Glomerular visceral epithelial cell (primary cell): ENCODE measurements at regions not wholly inside any gene's neighbourhood (a gene's known extent, or its start where the extent isn't known, plus 50 kb on each side); places are given as distances from the start of the nearest gene placed in this dataset.

Source experiments
- DNase-seq: peaks from one replicate; pipeline ENCODE4 v3.0.0-alpha.2; 2016; ENCODE audit errors: extremely low spot score

DNA sequence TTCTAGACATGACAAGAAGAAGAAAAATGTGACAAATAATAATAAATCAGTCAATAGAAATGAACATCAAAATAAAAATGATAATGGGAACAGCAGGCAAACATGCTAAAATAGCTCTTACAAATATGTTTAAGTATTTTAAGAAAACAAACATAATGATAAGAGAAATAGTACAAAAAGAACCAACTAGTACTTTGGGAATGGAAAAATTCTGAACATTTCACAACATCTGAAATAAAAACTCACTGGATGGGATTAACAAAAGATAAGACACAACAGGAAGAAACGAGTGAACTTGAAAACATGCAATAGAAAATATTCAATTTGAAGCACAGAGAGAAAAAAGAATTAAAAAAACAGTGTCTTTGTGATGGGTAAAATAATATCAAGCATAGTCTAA, 115.2 kb upstream of the TSPAN2 start:
- no peak for DNase-seq

GRCh38 chr1:115203287-115203686, 114.0 kb upstream of the TSPAN2 start:
- DNase-seq = no peak

- no peak for DNase-seq
These were observed 112.3 kb upstream of the TSPAN2 start for GRCh38 chr1:115201598-115201997.

GRCh38 chr1:115199416-115200132, 110.3 kb upstream of the TSPAN2 start:
- DNase-seq = no peak

DNA sequence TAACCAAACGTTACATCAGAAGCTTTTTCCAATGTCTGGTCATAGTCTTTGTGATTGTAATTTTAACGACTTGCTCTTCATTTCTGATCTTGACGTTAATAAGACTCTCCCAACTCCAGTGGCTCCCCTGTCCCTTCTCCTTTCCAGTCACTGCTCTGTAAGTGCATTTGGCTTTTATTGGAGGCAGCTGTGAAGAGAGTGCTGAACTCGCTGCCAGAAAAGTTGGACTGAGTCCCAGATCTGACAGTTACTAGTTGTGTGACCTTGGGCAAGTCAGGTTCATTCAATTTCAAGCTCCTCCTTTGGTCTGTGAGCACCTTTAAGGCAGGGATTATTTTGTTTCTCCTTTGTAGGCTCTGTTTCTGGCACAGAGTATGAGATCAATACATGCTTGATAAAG, 109.6 kb upstream of the TSPAN2 start:
- DNase-seq = no peak

- no peak for DNase-seq
These were observed 107.0 kb upstream of the TSPAN2 start for GRCh38 chr1:115196296-115196695.

- no peak for DNase-seq
These were observed 105.2 kb upstream of the TSPAN2 start for GRCh38 chr1:115194506-115194905.

- no peak for DNase-seq
These were observed 103.9 kb upstream of the TSPAN2 start for GRCh38 chr1:115193046-115193828.

DNA sequence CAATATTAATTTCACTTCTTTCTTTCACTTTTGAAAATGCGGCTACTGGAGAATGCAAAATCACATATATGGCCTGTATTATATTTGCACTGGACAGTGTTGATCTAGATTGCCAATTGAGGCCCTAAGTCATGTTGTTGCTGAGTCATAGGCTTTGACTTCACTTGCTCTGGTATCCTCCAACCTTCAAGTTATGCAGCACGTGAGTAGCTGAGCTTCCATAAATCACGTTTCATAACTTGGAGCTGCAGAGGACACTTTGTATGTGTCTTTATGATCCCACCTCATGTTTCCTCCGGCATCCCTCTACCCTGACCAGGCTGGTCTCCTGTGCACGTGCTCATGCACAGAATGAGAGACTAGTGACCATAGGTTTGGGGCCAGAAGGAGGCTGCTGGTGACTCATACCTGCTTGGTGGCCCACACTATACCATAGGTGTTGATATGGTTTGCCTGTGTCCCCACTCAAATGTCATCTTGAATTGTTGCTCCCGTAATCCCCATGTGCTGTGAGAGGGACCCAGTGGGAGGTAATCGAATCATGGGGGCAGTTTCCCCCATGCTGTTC, 103.0 kb upstream of the TSPAN2 start:
- DNase-seq = no peak

- DNase-seq = no peak
These were observed 102.4 kb upstream of the TSPAN2 start for GRCh38 chr1:115191691-115192090.

DNA sequence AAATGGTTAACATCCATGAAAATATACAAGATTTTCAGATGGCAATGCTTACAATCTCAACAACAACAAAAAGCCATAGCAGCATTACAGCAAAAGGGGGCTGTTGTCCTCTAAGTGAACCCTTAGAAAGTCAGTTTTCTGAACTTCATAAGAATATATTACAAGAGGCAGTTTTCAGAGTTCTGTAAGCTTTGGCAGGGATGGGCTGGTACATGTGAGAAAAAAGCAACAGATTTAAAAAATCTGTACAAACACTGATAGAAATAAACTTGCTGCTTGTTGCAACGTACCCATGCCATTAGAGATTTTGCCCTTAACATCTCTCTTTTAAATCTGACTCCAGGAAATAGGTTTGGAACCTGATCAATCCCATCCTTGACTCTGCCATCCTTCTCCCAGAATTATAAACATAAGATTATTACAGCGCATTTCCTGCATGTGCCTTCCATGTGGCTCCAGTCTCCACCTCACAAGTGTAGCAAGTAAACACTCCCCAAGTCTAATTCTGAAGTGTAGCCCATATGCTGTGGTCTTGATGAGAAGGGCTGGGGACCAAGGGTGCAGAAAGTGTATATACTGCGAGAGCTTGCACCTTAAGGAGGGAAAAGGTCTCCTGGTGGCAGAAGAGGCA, 101.4 kb upstream of the TSPAN2 start:
- DNase-seq = no peak

DNA sequence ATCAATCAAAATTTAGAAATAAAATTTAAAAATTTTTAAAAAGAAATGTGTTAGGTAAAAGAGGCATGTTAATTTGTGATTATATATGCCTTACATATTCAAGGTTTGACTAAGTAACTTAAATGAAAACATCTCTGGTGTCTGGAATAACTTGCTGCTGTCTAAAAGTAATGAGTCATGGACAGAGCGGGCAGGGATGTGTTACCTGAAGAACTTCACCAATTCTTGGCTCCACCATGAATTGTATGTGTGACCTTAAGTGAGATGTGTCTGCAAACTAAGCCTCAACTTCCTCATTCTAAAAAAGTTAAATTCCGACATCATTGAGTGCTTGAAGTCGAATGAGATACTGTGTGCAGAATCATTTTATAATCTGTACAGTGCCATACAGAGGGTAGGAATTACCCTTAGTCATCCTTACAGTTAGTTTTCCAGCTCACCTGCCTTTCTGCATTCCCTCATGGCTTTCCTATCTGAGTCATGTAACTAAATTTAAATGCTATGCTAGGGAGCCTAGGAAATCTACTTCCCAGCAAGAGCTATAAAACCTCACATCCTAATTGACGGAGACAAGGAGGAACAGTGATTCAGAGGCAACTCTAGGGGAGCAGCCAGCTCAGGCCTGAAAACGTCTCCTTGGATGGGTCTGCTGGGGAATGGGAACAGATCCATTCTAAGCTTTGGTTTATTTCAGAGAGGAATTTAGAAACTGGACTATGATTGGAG, 100.7 kb upstream of the TSPAN2 start:
- peak; percentile 92 for DNase-seq

- DNase-seq = no peak
These were observed 99.5 kb upstream of the TSPAN2 start for GRCh38 chr1:115188680-115189395.

- no peak for DNase-seq
These were observed 97.5 kb upstream of the TSPAN2 start for GRCh38 chr1:115186711-115187265.

DNA sequence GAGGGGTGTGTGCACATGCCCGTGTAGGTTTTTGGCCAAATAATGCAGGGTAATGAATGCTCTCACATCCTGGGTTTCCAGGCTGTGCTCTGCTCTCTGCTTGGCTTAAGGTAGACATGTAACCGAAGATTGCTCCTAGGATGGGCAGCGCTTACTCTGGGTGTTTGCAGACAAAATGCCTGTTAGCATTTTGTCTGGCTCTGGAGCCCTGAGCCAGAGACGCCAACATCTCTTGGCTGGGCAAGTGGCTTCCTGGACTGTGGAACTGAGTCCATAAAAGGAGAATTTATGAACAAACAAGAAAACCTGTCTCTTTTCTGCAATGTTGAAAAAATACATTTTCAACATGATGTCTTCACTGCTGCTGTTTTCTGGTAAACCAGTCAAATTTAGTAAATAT, 96.0 kb upstream of the TSPAN2 start:
- DNase-seq = no peak

DNA sequence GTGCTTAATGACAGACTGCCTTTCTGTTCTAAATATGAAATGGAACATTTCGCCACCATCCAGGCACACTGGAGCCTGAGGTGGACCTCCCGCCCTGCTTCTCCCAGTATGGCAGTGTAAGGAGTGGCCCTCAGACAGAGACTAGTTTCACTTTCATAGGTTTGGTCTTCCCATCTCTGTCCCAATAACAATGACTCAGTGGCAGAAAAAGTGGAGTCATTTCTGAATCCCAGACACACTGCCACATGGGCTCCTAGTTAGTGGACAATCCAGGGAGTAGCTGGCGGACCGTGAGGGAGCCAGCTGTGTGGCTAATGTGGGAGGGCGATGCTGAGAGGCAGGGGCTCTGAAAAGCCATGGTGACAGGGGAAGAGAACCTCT, 95.6 kb upstream of the TSPAN2 start:
- DNase-seq = peak; percentile 64

GRCh38 chr1:115184260-115184950, 95.1 kb upstream of the TSPAN2 start:
- no peak for DNase-seq

DNA sequence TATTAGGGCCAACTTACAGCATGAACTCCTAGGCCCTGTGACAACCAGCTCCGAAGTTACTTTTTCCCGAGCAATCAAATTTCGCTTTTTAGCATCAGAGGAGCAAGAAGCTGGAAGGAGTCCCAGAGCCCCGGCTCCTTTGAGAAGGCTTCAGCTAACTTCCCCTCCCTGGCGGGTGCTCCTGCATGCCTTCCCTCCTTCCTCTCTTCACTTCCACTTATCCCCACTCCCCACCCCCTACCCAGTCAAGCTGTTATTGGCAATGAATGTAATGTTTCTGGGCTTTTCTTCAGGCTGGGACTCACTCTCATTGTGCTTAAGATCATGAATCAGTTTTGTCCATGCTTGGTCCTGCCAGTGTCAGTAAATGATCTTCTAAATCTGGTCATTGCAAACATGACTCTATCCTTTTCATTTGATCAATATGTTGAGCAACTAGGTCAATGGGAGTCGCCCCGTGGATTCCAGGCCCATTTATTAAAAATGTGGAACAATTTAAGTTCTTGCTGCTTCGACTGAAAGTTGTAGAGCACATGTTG, 94.5 kb upstream of the TSPAN2 start:
- DNase-seq = no peak

DNA sequence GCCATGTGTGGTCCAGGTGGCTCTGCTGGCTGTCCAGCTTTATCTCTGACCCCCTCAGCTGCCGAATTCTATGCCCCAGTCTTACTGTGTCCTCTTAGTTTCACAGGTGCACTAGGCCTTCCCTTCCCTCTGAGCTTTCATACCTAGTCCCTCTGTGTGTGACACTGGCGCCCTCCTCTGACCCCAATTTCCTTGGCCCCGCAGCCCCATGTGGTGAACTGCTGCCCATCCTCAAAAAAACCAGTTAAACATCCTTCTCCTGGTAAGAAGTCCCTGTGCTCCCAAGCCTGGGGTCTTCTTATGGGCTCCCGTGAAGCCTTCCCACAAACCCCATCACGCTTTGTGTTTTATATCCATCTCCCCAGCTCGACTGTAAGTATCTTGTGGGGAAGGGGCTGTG, 93.9 kb upstream of the TSPAN2 start:
- DNase-seq = no peak
